GM23338 (cell line): ENCODE measurements at regions not wholly inside any gene's neighbourhood (a gene's known extent, or its start where the extent isn't known, plus 50 kb on each side); places are given as distances from the start of the nearest gene placed in this dataset.
A peak's percentile ranks its signal among the peaks of the same experiment; 100 is the strongest.

Experiments
- ATAC-seq: fragments of 200-7000 bp; cut with Tn5 transposase; 3 replicates; pipeline ENCODE4 v1.9.1; 2020
- DNase-seq: peaks from one replicate; pipeline ENCODE4 v3.0.0-alpha.2; 2015; ENCODE audit warnings: low spot score
- H2AFZ ChIP-seq: fragments of 200-600 bp; sonication (generic); 2 replicates; pipeline ENCODE4 v1.8.0; 2016; ENCODE audit warnings: antibody characterized with exemption, mild to moderate bottlenecking, moderate library complexity
- H3F3A ChIP-seq: fragments of 200-600 bp; sonication (generic); replicated peaks from 2 replicates; pipeline ENCODE4 v1.8.0; 2017; ENCODE audit warnings: antibody characterized with exemption, mixed run types, low read depth
- H3K27ac ChIP-seq: fragments of 200-600 bp; sonication (generic); 2 replicates; pipeline ENCODE4 v1.6.1; 2016; ENCODE audit warnings: low read depth
- H3K27me3 ChIP-seq: fragments of 200-600 bp; sonication (generic); 2 replicates; pipeline ENCODE4 v1.8.0; 2016; ENCODE audit warnings: mild to moderate bottlenecking, mixed run types, moderate library complexity; ENCODE audit not compliant: insufficient read depth
- H3K36me3 ChIP-seq: fragments of 200-600 bp; sonication (generic); 2 replicates; pipeline ENCODE4 v1.8.0; 2016; ENCODE audit warnings: mild to moderate bottlenecking; ENCODE audit not compliant: insufficient read depth
- H3K4me1 ChIP-seq: fragments of 200-600 bp; sonication (generic); 2 replicates; pipeline ENCODE4 v1.8.0; 2016; ENCODE audit warnings: mild to moderate bottlenecking, moderate library complexity; ENCODE audit not compliant: insufficient read depth
- H3K4me2 ChIP-seq: fragments of 200-600 bp; sonication (generic); 2 replicates; pipeline ENCODE4 v1.7.1; 2017; ENCODE audit warnings: mixed run types
- H3K4me3 ChIP-seq: fragments of 200-600 bp; sonication (generic); 2 replicates; pipeline ENCODE4 v1.6.1; 2016; ENCODE audit warnings: mixed run types
- H3K79me2 ChIP-seq: fragments of 200-600 bp; sonication (generic); replicated peaks from 2 replicates; pipeline ENCODE4 v1.8.0; 2017; ENCODE audit warnings: mild to moderate bottlenecking; ENCODE audit not compliant: insufficient read depth
- H3K9me2 ChIP-seq: fragments of 200-600 bp; sonication (generic); 2 replicates; pipeline ENCODE4 v1.8.0; 2017; ENCODE audit not compliant: insufficient read depth
- H4K20me1 ChIP-seq: fragments of 200-600 bp; sonication (generic); replicated peaks from 2 replicates; pipeline ENCODE4 v1.8.0; 2017; ENCODE audit warnings: mild to moderate bottlenecking; ENCODE audit not compliant: insufficient read depth
- H3K27ac Mint-ChIP-seq: 2 replicates; pipeline ENCODE4 v1.8.0; 2020; ENCODE audit warnings: inconsistent platforms, mild to moderate bottlenecking, moderate library complexity, mixed read lengths
- H3K27me3 Mint-ChIP-seq: 3 replicates; pipeline ENCODE4 v1.8.0; 2022; ENCODE audit warnings: low read depth, mild to moderate bottlenecking, moderate library complexity, mixed read lengths, inconsistent platforms; ENCODE audit not compliant: insufficient read depth, poor library complexity
- H3K36me3 Mint-ChIP-seq: 3 replicates; pipeline ENCODE4 v1.8.0; 2021; ENCODE audit warnings: low read depth, mild to moderate bottlenecking, inconsistent platforms, moderate library complexity, mixed read lengths
- H3K4me1 Mint-ChIP-seq: 3 replicates; pipeline ENCODE4 v1.8.0; 2020; ENCODE audit warnings: mild to moderate bottlenecking, inconsistent platforms, mixed read lengths
- H3K4me3 Mint-ChIP-seq: 3 replicates; pipeline ENCODE4 v1.8.0; 2021; ENCODE audit warnings: moderate library complexity, mild to moderate bottlenecking, inconsistent platforms, mixed read lengths
- H3K9me3 Mint-ChIP-seq: 3 replicates; pipeline ENCODE4 v1.8.0; 2020; ENCODE audit warnings: moderate library complexity, mild to moderate bottlenecking, inconsistent platforms, mixed read lengths
- EZH2 ChIP-seq: fragments of 200-600 bp; sonication (generic); IDR thresholded peaks from one replicate; pipeline ENCODE4 v1.8.0; 2017; ENCODE audit warnings: antibody characterized with exemption, mild to moderate bottlenecking, low read depth; ENCODE audit not compliant: unreplicated experiment
- EZH2phosphoT487 ChIP-seq: fragments of 200-600 bp; sonication (generic); IDR thresholded peaks from one replicate; pipeline ENCODE4 v1.8.1; 2018; ENCODE audit warnings: antibody characterized with exemption; ENCODE audit not compliant: unreplicated experiment
- JUNB ChIP-seq: IDR thresholded peaks from one replicate; pipeline ENCODE4 v1.6.1; 2016; ENCODE audit warnings: antibody characterized with exemption; ENCODE audit not compliant: unreplicated experiment
- ZNF114 ChIP-seq: fragments of 250-450 bp; sonication (Bioruptor Pico); IDR thresholded peaks from 2 replicates; pipeline ENCODE4 v1.5.0; 2020; ENCODE audit warnings: mild to moderate bottlenecking, moderate library complexity
- TF ChIP-seq, protein P1 (sequence below): fragments of 250-450 bp; sonication (Bioruptor Pico); IDR thresholded peaks from 2 replicates; pipeline ENCODE4 v1.5.0; 2020; ENCODE audit warnings: mild to moderate bottlenecking, moderate library complexity
- TF ChIP-seq, protein P2 (sequence below): IDR thresholded peaks from 2 replicates; pipeline ENCODE4 v1.6.1; 2016; ENCODE audit warnings: antibody characterized with exemption

DNA sequence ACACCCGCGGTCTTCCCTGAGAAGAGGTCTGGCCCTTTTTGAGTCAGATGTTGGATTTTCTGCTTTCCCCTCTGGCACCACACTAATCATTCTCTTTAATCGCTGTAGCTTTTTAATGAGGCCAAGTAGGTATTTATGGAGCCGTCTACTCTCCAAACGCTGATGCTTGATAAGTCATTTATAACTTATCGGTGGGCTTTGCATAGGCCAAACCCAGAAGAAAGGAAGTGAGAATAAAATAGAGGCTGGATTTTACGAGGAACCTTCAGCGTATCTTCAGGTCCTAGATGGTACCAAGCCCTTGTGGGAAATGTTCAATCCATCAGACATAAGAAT, 142.5 kb upstream of the CTAGE1 start (continued):
- TF ChIP-seq, protein P1, sequence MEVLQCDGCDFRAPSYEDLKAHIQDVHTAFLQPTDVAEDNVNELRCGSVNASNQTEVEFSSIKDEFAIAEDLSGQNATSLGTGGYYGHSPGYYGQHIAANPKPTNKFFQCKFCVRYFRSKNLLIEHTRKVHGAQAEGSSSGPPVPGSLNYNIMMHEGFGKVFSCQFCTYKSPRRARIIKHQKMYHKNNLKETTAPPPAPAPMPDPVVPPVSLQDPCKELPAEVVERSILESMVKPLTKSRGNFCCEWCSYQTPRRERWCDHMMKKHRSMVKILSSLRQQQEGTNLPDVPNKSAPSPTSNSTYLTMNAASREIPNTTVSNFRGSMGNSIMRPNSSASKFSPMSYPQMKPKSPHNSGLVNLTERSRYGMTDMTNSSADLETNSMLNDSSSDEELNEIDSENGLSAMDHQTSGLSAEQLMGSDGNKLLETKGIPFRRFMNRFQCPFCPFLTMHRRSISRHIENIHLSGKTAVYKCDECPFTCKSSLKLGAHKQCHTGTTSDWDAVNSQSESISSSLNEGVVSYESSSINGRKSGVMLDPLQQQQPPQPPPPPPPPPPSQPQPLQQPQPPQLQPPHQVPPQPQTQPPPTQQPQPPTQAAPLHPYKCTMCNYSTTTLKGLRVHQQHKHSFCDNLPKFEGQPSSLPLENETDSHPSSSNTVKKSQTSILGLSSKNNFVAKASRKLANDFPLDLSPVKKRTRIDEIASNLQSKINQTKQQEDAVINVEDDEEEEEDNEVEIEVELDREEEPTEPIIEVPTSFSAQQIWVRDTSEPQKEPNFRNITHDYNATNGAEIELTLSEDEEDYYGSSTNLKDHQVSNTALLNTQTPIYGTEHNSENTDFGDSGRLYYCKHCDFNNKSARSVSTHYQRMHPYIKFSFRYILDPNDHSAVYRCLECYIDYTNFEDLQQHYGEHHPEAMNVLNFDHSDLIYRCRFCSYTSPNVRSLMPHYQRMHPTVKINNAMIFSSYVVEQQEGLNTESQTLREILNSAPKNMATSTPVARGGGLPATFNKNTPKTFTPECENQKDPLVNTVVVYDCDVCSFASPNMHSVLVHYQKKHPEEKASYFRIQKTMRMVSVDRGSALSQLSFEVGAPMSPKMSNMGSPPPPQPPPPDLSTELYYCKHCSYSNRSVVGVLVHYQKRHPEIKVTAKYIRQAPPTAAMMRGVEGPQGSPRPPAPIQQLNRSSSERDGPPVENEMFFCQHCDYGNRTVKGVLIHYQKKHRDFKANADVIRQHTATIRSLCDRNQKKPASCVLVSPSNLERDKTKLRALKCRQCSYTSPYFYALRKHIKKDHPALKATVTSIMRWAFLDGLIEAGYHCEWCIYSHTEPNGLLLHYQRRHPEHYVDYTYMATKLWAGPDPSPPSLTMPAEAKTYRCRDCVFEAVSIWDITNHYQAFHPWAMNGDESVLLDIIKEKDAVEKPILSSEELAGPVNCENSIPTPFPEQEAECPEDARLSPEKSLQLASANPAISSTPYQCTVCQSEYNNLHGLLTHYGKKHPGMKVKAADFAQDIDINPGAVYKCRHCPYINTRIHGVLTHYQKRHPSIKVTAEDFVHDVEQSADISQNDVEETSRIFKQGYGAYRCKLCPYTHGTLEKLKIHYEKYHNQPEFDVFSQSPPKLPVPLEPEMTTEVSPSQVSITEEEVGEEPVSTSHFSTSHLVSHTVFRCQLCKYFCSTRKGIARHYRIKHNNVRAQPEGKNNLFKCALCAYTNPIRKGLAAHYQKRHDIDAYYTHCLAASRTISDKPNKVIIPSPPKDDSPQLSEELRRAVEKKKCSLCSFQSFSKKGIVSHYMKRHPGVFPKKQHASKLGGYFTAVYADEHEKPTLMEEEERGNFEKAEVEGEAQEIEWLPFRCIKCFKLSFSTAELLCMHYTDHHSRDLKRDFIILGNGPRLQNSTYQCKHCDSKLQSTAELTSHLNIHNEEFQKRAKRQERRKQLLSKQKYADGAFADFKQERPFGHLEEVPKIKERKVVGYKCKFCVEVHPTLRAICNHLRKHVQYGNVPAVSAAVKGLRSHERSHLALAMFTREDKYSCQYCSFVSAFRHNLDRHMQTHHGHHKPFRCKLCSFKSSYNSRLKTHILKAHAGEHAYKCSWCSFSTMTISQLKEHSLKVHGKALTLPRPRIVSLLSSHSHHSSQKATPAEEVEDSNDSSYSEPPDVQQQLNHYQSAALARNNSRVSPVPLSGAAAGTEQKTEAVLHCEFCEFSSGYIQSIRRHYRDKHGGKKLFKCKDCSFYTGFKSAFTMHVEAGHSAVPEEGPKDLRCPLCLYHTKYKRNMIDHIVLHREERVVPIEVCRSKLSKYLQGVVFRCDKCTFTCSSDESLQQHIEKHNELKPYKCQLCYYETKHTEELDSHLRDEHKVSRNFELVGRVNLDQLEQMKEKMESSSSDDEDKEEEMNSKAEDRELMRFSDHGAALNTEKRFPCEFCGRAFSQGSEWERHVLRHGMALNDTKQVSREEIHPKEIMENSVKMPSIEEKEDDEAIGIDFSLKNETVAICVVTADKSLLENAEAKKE (CRISPR knock-in tag) = no peak
- TF ChIP-seq EZH2phosphoT487 (no peak), JUNB (no peak)

DNA sequence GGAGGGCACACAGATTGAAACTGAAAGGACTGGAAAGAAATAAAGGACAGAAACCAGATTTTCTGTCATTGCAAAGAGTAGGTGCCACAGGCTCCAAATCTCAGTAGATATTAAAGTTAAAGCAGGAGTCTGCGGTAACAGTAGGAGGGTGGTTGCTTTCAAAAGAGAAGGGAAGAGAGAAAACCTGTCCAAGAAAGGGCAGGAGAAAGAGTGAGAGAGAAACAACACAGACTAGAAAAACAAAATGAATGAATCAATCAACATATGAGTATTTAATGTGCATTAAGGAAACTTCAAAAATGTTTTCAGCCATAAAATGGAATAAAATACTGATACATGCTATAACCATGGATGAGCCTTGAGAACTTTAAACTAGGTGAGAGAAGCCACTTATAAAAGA, 143.1 kb upstream of the CTAGE1 start:
- peaks cover 71% of the 10 kb centered on the region for H3K27me3 ChIP-seq
- TF ChIP-seq EZH2 (no peak), ZNF114 (no peak)
- TF ChIP-seq, protein P2, sequence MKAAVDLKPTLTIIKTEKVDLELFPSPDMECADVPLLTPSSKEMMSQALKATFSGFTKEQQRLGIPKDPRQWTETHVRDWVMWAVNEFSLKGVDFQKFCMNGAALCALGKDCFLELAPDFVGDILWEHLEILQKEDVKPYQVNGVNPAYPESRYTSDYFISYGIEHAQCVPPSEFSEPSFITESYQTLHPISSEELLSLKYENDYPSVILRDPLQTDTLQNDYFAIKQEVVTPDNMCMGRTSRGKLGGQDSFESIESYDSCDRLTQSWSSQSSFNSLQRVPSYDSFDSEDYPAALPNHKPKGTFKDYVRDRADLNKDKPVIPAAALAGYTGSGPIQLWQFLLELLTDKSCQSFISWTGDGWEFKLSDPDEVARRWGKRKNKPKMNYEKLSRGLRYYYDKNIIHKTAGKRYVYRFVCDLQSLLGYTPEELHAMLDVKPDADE = no peak
- no peaks in the 10 kb centered on the region for H3K36me3 ChIP-seq
- peaks cover 28% of the 10 kb centered on the region for H3K4me1 ChIP-seq
- ATAC-seq (no peak), DNase-seq (no peak)
- peak overlapping the region; percentile 92 for H3K4me2 ChIP-seq
- H3K79me2 ChIP-seq = no peaks in the 10 kb centered on the region
- no peak overlapping the region for H3K4me3 ChIP-seq
- no peak overlapping the region for H3K27ac ChIP-seq
- peaks cover 5% of the 10 kb centered on the region; the same call in 1 of the 2 replicates for H4K20me1 ChIP-seq
- Mint-ChIP-seq H3K4me1 (peaks cover 21% of the 10 kb centered on the region), H3K9me3 (no peaks in the 10 kb centered on the region), H3K4me3 (no peak overlapping the region), H3K36me3 (no peaks in the 10 kb centered on the region), H3K27me3 (peaks cover 35% of the 10 kb centered on the region), H3K27ac (no peak overlapping the region)
- no peak overlapping the region for H2AFZ ChIP-seq
- H3F3A ChIP-seq = no peaks in the 10 kb centered on the region
- no peaks in the 10 kb centered on the region for H3K9me2 ChIP-seq
